Muscle layer of duodenum (tissue), 2 donors: ENCODE measurements at regions not wholly inside any gene's neighbourhood (a gene's known extent, or its start where the extent isn't known, plus 50 kb on each side); places are given as distances from the start of the nearest gene placed in this dataset.

ENCODE experiments used
- H3K27ac ChIP-seq: one replicate; pipeline ENCODE4 v1.7.0; 2013; ENCODE audit warnings: mild to moderate bottlenecking, low read length
- H3K27me3 ChIP-seq: one replicate; pipeline ENCODE4 v1.7.0; 2013; ENCODE audit warnings: low read depth, mild to moderate bottlenecking, control low read depth, low read length
- H3K36me3 ChIP-seq, 2 donors: one replicate each; pipeline ENCODE4 v1.7.0; 2013; ENCODE audit warnings: low read length in 2 of 2, control low read depth in 1 of 2, mild to moderate bottlenecking in 1 of 2; ENCODE audit not compliant: insufficient read depth in 2 of 2, control insufficient read depth in 1 of 2
- H3K4me1 ChIP-seq, 2 donors: one replicate each; pipeline ENCODE4 v1.7.0; 2013; ENCODE audit warnings: low read length in 2 of 2, mild to moderate bottlenecking in 2 of 2, control low read depth in 1 of 2, moderate library complexity in 1 of 2; ENCODE audit not compliant: insufficient read depth in 2 of 2, control insufficient read depth in 1 of 2
- H3K4me3 ChIP-seq, 2 donors: one replicate each; pipeline ENCODE4 v1.7.0; 2013; ENCODE audit warnings: low read length in 2 of 2, low read depth in 1 of 2, mild to moderate bottlenecking in 1 of 2
- H3K9me3 ChIP-seq, 2 donors: one replicate each; pipeline ENCODE4 v1.7.0; 2013; ENCODE audit warnings: low read length in 2 of 2, control low read depth in 1 of 2, mild to moderate bottlenecking in 1 of 2; ENCODE audit not compliant: control insufficient read depth in 1 of 2
- donor health status: healthy.

DNA sequence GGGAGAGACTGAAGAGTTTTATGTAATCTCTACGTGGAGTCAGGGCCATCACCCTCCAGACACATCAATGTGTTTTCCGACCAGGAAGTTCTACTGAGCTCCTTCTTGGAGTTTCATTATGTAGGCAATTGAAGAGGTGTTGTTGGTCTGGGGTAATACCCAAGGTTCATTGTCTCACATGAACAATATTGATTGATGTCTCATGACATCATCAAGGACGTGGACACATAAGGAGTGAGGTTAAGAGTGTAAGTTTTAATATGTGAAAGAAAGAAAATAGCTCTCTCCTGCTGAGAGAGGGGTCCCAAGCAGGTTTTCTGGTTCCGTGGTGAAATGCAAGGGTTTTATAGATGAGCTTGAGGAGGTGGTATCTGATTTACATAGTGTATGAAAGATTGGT, 280.7 kb upstream of the MIR17HG start:
- no peak overlapping the region for H3K4me3 ChIP-seq
- H3K36me3 ChIP-seq = no peaks in the 10 kb centered on the region
- H3K9me3 ChIP-seq = no peaks in the 10 kb centered on the region
- H3K4me1 ChIP-seq = no peaks in the 10 kb centered on the region
- no peaks in the 10 kb centered on the region for H3K27me3 ChIP-seq
- no peak overlapping the region for H3K27ac ChIP-seq

DNA sequence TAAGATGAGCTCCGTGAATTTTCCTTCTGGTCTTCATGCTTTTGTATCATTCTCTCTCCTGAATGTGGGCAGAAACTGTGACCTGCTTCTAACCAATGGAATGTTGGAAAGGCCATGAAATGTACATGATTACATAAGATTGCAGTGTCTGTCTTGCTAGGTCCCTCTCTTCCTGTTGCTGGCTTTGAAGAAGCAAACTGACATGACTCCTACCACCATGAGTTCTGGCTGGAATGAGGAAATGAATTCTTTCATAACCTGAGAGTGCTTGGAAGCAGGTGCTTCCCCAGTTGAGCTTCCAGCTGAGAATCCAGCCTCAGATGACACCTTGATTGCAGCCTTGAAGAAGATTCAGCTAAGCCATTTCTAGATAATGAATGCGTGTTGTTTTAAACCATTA, 275.0 kb upstream of the MIR17HG start:
- no peaks in the 10 kb centered on the region for H3K4me1 ChIP-seq
- no peak overlapping the region for H3K27ac ChIP-seq
- H3K9me3 ChIP-seq = no peaks in the 10 kb centered on the region
- no peaks in the 10 kb centered on the region for H3K36me3 ChIP-seq
- no peak overlapping the region for H3K4me3 ChIP-seq
- H3K27me3 ChIP-seq = no peaks in the 10 kb centered on the region

DNA sequence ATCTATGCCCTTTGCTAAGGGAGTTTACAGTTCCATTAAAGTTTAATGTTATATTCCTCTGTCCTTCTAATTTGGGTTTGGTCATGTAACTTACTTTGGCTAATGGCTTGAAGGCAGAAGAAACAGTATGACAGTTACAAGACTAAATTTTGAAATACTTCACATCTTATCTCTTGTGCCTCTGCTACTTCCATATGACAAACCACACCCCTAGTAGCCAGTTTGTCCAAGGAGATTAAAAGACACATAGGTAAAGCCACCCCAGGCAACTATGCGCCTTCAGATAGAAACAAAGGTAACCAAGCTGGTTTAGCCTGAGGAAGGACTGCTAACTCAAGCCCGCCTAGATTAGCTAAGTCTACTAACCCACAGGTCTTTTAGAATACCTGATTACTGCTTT, 273.4 kb upstream of the MIR17HG start:
- H3K27ac ChIP-seq = no peak overlapping the region
- H3K27me3 ChIP-seq = no peaks in the 10 kb centered on the region
- H3K4me3 ChIP-seq = no peak overlapping the region
- no peaks in the 10 kb centered on the region for H3K4me1 ChIP-seq
- no peaks in the 10 kb centered on the region for H3K36me3 ChIP-seq
- no peaks in the 10 kb centered on the region for H3K9me3 ChIP-seq

DNA sequence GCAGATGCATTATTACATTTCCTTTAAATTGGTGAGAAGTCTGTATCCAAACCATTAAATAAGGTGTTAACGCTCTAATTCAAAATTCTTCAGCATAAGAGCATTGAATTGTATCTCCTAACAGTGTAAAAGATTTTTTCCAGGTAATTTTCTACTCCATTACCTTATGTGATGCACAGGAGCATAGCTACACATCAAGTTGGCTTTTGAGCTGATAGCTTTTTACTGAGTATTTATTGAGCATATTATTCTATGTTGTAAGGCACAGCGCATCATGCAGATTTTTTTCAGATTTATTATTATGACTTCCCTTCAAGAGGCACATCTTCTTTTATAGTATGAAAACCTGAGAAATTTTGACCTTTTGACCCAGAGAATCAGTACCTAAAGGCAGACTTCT, 270.7 kb upstream of the MIR17HG start:
- H3K4me3 ChIP-seq = no peak overlapping the region
- no peaks in the 10 kb centered on the region for H3K36me3 ChIP-seq
- no peaks in the 10 kb centered on the region for H3K9me3 ChIP-seq
- H3K4me1 ChIP-seq = no peaks in the 10 kb centered on the region
- no peak overlapping the region for H3K27ac ChIP-seq
- H3K27me3 ChIP-seq = no peaks in the 10 kb centered on the region

DNA sequence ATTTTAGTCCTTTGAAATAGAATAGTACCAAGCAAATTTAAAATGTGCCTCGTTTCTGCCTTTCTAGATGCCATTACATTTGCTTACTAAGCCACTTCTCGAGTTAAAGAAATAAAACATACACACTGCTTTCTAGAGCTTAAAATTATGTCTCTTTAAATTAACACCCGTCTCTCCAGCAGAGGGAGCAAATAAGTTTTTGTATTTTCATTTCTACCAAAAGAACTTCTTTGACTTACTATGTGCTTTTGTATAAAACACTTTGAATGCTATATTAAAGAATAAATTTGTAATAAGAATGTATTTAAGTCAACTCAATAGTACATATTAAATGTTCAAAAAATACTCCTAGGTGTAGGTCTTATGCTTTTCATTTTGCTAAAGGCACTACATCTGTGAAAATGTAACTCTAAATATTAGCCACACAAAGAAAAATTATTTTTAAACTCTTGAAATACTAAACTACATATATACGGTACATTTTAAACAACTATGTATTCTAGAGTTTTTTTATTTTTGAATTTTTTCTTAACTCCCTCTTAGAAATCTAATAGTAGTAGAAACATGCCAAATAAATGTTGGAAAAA, 269.3 kb upstream of the MIR17HG start:
- Histone ChIP-seq H3K4me3 (no peak overlapping the region), H3K9me3 (no peaks in the 10 kb centered on the region), H3K27me3 (no peaks in the 10 kb centered on the region), H3K36me3 (no peaks in the 10 kb centered on the region), H3K4me1 (no peaks in the 10 kb centered on the region), H3K27ac (no peak overlapping the region)

DNA sequence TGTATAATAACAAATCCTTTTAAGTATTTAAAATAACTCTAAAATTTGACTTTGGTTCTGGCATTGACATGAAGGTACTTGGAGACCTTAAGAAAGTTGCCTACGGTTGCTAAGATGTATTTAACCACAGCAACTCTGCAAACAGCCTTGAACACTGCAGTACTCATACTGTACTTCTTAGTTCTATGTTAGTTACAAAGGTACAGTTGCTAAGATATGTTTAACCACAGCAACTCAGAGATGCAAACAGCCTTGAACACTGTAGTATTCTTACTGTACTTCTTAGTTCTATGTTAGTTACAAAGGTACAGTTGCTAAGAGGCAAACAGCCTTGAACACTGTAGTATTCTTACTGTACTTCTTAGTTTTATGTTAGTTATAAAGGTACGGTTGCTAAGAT, 268.3 kb upstream of the MIR17HG start:
- Histone ChIP-seq H3K27me3 (no peaks in the 10 kb centered on the region), H3K9me3 (no peaks in the 10 kb centered on the region), H3K4me3 (no peak overlapping the region), H3K27ac (no peak overlapping the region), H3K4me1 (no peaks in the 10 kb centered on the region), H3K36me3 (no peaks in the 10 kb centered on the region)

DNA sequence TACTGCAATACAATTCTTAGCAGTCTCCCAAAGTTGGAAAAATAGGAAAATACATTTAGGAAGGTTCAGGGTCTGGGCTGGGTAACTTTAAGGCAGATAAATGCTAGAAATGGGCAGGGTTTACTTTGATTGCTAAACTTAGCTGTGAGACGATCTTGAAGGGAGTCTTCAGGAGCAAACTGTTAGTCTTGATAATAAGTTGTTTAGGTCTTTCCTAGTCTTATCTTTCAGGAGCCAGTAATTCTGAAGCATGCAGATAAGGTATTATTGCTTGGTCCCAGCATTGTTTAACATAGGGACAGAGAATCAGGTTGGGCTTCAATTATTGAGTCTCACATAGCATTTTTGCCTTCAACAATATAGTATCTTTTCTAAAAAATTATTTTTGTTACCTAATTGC, 262.4 kb upstream of the MIR17HG start:
- Histone ChIP-seq H3K9me3 (no peaks in the 10 kb centered on the region), H3K4me3 (no peak overlapping the region), H3K27ac (no peak overlapping the region), H3K27me3 (no peaks in the 10 kb centered on the region), H3K4me1 (no peaks in the 10 kb centered on the region), H3K36me3 (no peaks in the 10 kb centered on the region)

DNA sequence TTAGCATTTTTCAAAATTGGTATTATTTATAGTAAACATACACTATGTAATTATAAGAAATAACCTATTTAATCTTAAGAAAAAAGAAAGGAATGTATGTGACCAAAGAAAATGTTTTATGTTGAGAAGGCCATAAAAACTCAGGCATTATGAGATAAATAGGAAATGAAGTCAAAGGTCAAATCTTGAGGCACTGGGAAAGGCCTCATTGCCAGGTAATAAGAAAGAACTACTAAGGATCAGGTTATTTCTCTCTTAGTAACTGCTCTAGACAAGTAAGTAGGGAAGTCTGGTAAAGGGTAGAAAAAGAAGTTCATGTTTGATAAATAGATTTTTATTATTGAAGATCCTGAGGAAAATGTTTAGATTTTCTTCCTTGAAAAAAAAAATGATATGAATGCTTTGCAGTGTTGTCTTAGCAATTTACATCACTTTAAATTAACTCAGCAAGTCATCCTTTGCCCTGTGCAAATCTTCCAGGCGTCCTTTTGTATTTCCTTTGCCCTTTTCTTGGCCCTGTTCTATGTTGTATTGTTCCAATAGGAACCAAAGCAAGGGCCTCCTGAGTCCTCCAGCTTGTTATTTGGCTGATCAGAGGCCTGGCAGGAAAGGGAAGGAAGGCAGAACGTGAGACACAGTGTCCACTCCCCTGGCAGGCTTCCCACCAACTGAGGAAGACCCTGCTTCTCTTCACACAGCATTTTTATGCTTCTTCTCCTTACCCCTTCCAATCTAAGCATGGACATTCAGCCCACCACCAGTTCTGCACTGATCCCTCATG, 260.4 kb upstream of the MIR17HG start:
- H3K27me3 ChIP-seq = no peaks in the 10 kb centered on the region
- H3K4me1 ChIP-seq = no peaks in the 10 kb centered on the region

DNA sequence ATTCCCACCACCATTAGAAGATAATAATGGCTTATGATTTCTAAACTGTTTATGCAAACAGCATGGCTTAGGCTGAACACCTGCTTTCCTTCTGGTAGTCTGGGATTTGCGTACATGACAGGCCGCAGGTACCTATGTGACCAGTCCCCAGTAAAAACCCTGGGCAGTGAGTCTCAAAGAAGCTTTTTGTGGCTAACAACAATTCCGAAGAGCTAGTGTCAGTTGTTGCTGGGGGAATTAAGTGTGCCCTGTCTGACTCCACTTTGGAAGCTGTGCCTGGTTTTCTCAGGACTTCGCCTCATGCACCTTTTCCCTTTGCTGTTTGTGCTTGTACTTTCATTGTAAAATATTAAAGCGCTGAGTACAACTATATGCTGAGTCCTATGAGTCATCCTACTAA, 250.2 kb upstream of the MIR17HG start:
- no peak overlapping the region for H3K27ac ChIP-seq
- no peaks in the 10 kb centered on the region for H3K9me3 ChIP-seq
- H3K4me3 ChIP-seq = no peak overlapping the region
- H3K4me1 ChIP-seq = no peaks in the 10 kb centered on the region
- no peaks in the 10 kb centered on the region for H3K27me3 ChIP-seq
- H3K36me3 ChIP-seq = no peaks in the 10 kb centered on the region

More for the DNA sequence above, 260.4 kb upstream of the MIR17HG start:
- Histone ChIP-seq H3K9me3 (no peaks in the 10 kb centered on the region), H3K4me3 (no peak overlapping the region), H3K27ac (no peak overlapping the region), H3K36me3 (no peaks in the 10 kb centered on the region)

DNA sequence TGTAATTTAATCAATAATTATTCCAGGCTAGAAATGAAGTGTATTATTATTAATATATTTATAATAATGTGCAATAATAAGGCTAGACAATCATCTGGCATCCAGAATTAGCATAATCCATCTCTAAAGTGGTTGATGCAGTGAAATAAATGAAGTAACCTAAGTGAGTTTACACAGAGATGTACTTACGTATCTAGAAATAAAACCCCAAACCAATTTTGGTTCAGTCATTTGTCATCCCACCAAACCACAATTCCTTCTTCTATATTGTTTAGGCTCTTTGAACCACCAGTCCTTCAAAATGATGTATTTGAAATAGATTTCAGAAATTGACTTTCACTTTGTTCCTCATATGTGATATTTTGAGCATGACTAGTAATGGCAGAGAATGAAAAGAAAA, 247.6 kb upstream of the MIR17HG start:
- no peaks in the 10 kb centered on the region for H3K36me3 ChIP-seq
- no peak overlapping the region for H3K27ac ChIP-seq
- no peaks in the 10 kb centered on the region for H3K4me1 ChIP-seq
- no peaks in the 10 kb centered on the region for H3K9me3 ChIP-seq
- no peak overlapping the region for H3K4me3 ChIP-seq
- no peaks in the 10 kb centered on the region for H3K27me3 ChIP-seq

DNA sequence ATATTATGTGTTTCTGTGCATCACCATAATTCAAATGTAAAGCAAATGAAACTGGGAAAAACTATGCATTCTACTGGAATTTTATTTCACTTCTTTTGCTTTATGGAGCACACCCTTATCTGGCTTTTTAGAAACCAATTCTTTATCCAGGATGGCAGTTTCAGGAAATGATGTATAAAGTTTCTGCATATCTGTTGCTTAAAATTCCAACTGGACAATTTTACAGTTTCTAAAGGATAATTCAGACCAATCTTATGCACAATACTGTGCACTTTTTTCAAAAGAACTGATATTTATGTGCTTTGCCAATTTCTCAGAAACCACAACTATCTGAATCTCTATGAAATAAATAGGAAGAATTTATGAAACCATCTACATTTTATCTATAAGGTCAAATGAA, 246.5 kb upstream of the MIR17HG start:
- Histone ChIP-seq H3K27me3 (no peaks in the 10 kb centered on the region), H3K36me3 (no peaks in the 10 kb centered on the region), H3K27ac (no peak overlapping the region), H3K9me3 (no peaks in the 10 kb centered on the region), H3K4me1 (no peaks in the 10 kb centered on the region), H3K4me3 (no peak overlapping the region)

DNA sequence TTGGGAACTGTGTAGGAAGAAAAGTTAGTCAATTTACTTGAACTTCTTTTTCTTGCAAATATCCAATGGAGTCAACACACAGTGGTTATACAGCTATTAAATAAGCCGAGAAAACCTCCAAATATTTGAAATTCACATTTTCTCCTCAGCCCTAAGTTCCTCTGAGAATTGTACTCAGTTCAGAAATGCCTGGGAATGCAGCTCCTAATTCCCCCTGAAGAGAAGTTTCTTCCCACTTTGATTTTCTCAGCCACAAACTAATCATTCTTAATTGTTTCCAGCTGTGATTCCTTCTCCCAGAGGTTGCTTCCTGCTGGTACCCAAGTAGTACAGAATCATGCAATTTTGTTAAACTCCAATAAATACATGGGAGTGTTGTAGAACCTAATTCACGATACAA, 246.1 kb upstream of the MIR17HG start:
- H3K4me3 ChIP-seq = no peak overlapping the region
- H3K27me3 ChIP-seq = no peaks in the 10 kb centered on the region
- H3K27ac ChIP-seq = no peak overlapping the region
- no peaks in the 10 kb centered on the region for H3K9me3 ChIP-seq
- H3K4me1 ChIP-seq = no peaks in the 10 kb centered on the region
- H3K36me3 ChIP-seq = no peaks in the 10 kb centered on the region
